Lower lobe of right lung (tissue), 2 donors: ENCODE measurements at regions not wholly inside any gene's neighbourhood (a gene's known extent, or its start where the extent isn't known, plus 50 kb on each side); places are given as distances from the start of the nearest gene placed in this dataset.

ENCODE experiments used
- ATAC-seq, 2 donors: fragments of 200-7000 bp; cut with Tn5 transposase; one replicate each; pipeline ENCODE4 v1.9.1; 2020 to 2022; ENCODE audit warnings: mild to moderate bottlenecking in 2 of 2, moderate library complexity in 2 of 2
- DNase-seq: peaks from one replicate; pipeline ENCODE4 v3.0.0-alpha.2; 2020
- H3K27ac ChIP-seq: fragments of 200-600 bp; one replicate; pipeline ENCODE4 v1.8.0; 2022
- H3K27me3 ChIP-seq: fragments of 200-600 bp; one replicate; pipeline ENCODE4 v1.8.0; 2022; ENCODE audit warnings: low read depth
- H3K36me3 ChIP-seq: fragments of 200-600 bp; one replicate; pipeline ENCODE4 v1.8.0; 2022; ENCODE audit warnings: mild to moderate bottlenecking
- H3K4me1 ChIP-seq: fragments of 200-600 bp; one replicate; pipeline ENCODE4 v1.8.0; 2022
- H3K4me3 ChIP-seq: fragments of 200-600 bp; one replicate; pipeline ENCODE4 v1.8.0; 2022; ENCODE audit warnings: mild to moderate bottlenecking
- H3K9me3 ChIP-seq: fragments of 200-600 bp; one replicate; pipeline ENCODE4 v1.8.0; 2022
- CTCF ChIP-seq: fragments of 200-600 bp; IDR thresholded peaks from one replicate; pipeline ENCODE4 v1.8.0; 2022; ENCODE audit warnings: antibody characterized with exemption, mild to moderate bottlenecking
- intact Hi-C: fragments of 100-400 bp; cut with DNase I; formaldehyde crosslinking; loops from one replicate; pipeline ENCODE4 v1.11.0; 2022
- donor health status: DM: no; HTN: yes; CAD: no; lungs with severe emphysema.

DNA sequence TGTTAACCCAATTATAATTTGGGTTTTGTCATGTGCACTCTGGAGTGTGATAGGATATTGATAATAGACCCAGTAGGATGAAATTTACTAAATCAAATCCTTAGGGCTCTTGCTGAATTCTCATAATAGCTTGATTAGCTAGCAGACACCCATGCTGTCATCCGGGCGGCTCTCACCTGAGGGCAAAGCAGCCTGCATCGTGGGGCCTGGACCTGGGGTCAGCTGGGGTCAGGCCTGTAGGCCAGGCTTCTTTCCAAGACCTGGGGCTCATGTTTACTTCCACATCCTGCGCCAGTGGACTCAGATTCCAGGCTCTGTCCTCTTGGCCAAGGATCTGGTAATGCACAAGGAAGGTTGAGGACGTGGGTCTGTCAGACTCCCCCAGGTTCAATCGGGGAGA, 486.3 kb downstream of the NPHP4 start:
- no peaks in the 10 kb centered on the region for H3K4me1 ChIP-seq
- no peak for TF ChIP-seq CTCF
- H3K4me3 ChIP-seq = no peak overlapping the region
- DNase-seq (no peak), ATAC-seq (no peak)
- H3K27ac ChIP-seq = no peak overlapping the region
- H3K36me3 ChIP-seq = no peaks in the 10 kb centered on the region
- intact Hi-C loops = no loop called here
- H3K27me3 ChIP-seq = peaks cover 14% of the 10 kb centered on the region
- H3K9me3 ChIP-seq = no peaks in the 10 kb centered on the region

- Histone ChIP-seq H3K27me3 (peaks cover 11% of the 10 kb centered on the region), H3K27ac (no peak overlapping the region), H3K4me3 (no peak overlapping the region), H3K4me1 (no peaks in the 10 kb centered on the region), H3K9me3 (no peaks in the 10 kb centered on the region), H3K36me3 (no peaks in the 10 kb centered on the region)
- ATAC-seq (no peak), DNase-seq (no peak)
- intact Hi-C loops = no loop called here
- no peak for TF ChIP-seq CTCF
These were observed 487.9 kb downstream of the NPHP4 start for GRCh38 chr1:5504364-5504740.

- H3K27me3 ChIP-seq = peaks cover 6% of the 10 kb centered on the region
- no peak overlapping the region for H3K27ac ChIP-seq
- H3K4me1 ChIP-seq = no peaks in the 10 kb centered on the region
- TF ChIP-seq CTCF = no peak
- no peak overlapping the region for H3K4me3 ChIP-seq
- no peak for DNase-seq
- no peaks in the 10 kb centered on the region for H3K9me3 ChIP-seq
- intact Hi-C loops = no loop called here
- ATAC-seq = no peak
- no peaks in the 10 kb centered on the region for H3K36me3 ChIP-seq
These were observed 488.5 kb downstream of the NPHP4 start for GRCh38 chr1:5503556-5504363.

DNA sequence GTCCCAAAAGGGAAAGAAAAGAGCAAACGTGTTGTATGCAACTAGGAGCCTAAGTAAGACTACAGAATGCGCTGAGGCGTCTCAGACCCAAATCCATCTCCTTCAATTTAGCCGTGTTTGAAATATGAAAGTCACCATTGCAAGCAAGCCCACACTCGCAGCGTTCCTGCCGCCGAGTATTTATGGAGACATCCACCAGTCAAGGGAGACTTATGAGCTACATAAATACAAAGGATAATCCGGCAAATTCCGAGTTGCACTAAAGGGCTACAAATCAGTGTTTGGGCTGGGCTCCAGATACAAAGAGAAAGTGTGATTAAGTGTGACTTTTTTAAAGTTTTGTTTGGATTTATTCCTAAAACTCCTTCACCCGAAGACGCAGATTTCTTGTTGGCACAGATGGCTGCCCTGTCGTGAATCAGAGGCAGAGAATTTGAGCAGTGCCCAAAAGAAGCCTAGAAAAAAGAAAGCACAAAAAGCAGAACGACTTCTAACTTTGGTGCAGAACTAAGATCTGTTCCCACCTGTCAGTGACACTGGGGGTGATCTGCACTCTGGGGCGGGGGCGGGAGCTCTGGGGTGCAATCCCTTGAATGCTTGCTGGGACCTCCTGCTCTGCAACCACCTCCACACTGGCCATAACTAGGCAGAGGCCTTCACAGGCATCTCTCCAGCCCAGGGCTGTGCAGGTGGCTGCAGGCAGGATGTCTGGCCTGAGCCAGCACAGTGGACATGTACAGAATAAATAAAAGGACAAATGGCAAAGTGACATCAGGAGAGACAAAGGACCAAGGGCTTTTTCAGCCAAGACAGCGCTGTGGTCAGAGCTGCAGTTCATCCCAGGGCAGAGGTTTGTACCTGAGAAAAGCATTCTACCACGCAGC, 489.7 kb downstream of the NPHP4 start:
- intact Hi-C loops = no loop called here
- DNase-seq (no peak), ATAC-seq (no peak)
- H3K4me1 ChIP-seq = no peaks in the 10 kb centered on the region
- no peaks in the 10 kb centered on the region for H3K36me3 ChIP-seq
- no peak overlapping the region for H3K4me3 ChIP-seq
- no peak for TF ChIP-seq CTCF
- H3K9me3 ChIP-seq = no peaks in the 10 kb centered on the region
- peaks cover 11% of the 10 kb centered on the region for H3K27me3 ChIP-seq
- no peak overlapping the region for H3K27ac ChIP-seq

DNA sequence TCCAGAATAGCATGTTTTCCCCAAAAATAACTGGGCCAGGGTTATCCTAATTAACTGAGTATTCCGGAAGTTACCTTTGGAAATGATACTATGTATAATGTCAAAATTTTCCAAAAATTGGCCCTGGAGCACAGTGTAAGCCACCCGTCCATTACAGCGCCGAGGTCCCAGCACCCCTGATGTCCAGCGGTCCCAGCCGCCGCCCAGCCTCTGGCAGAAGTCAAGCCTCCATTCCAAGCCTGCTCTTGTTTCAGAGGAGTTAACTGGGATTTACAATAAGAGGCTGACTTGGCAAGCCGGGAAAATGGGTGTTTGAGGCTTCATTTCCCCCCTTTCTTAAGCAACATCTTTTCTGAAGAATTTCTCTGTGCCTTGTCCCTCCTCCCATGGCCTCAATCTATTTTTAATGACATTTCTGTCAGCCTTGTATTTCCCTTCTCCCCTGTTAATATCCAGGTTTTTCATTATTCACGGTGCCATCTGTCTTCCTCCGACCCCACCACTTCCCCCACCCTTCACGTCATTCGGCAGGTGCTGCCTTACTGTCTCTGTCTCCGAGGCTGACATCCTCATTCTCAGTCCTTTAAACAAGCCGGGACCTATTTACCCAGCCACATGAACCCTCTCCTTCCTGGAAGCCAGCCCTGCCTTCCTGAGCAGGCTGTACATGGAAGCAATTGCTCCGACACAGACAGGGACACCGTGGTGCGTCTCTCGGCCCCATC, 490.9 kb downstream of the NPHP4 start:
- intact Hi-C loops = no loop called here
- DNase-seq = no peak
- no peak overlapping the region for H3K4me3 ChIP-seq
- ATAC-seq = no peak
- H3K36me3 ChIP-seq = no peaks in the 10 kb centered on the region
- TF ChIP-seq CTCF = no peak
- H3K4me1 ChIP-seq = no peaks in the 10 kb centered on the region
- no peak overlapping the region for H3K27ac ChIP-seq
- no peaks in the 10 kb centered on the region for H3K9me3 ChIP-seq
- peaks cover 11% of the 10 kb centered on the region for H3K27me3 ChIP-seq
